ENCODE measurements at regions not wholly inside any gene's neighbourhood (a gene's known extent, or its start where the extent isn't known, plus 50 kb on each side); places are given as distances from the start of the nearest gene placed in this dataset.

DNA sequence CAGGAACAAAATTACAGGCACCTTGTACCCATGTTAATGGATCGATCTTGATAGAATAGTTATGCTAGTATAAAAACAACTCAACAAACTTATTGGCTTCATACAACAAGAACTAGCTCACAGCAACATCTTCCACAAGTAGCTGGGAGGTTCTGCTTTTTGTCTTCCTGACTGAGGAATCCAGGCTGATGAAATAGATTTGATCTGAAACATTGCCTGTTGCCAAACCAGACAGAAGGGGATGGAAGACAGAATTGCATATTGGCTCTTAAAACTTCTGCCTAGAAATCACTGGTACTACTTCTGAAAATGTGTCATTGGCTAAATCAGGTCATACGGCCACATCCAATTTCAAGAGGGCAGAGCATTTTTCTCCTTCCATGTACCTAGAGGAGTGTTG lies 267.3 kb downstream of the RFC3 start:
- H3K27ac ChIP-seq, result no peak overlapping the region
- TF ChIP-seq, protein P1, sequence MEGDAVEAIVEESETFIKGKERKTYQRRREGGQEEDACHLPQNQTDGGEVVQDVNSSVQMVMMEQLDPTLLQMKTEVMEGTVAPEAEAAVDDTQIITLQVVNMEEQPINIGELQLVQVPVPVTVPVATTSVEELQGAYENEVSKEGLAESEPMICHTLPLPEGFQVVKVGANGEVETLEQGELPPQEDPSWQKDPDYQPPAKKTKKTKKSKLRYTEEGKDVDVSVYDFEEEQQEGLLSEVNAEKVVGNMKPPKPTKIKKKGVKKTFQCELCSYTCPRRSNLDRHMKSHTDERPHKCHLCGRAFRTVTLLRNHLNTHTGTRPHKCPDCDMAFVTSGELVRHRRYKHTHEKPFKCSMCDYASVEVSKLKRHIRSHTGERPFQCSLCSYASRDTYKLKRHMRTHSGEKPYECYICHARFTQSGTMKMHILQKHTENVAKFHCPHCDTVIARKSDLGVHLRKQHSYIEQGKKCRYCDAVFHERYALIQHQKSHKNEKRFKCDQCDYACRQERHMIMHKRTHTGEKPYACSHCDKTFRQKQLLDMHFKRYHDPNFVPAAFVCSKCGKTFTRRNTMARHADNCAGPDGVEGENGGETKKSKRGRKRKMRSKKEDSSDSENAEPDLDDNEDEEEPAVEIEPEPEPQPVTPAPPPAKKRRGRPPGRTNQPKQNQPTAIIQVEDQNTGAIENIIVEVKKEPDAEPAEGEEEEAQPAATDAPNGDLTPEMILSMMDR (IDR thresholded peaks at IDR 0.05), result no peak
- no peak for TF ChIP-seq ZFX (IDR thresholded peaks at IDR 0.05; ENCODE audit: borderline replicate concordance)

DNA sequence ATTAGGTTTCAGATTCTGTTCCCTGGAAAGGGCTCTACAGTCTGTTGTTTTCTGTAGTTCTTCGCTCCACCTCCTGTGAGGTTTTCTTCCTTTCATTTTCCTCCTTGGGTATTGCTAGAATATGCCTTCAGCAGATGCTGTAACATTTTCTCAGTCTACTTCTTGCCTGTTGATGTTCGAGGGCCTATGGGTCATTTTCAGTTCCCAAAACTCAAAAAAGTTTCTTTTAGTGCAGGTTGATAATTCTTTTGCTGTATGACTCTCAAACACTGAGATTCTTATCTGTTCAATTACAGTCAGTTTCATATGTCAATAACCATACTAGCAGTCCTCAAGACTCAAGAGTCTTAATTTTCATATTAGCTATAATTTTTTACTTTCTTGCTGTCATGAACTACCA lies 268.3 kb downstream of the RFC3 start:
- no peak for TF ChIP-seq ZFX (IDR thresholded peaks at IDR 0.05; ENCODE audit: borderline replicate concordance)
- TF ChIP-seq, protein P1 (IDR thresholded peaks at IDR 0.05), result no peak
- no peak overlapping the region for H3K27ac ChIP-seq

DNA sequence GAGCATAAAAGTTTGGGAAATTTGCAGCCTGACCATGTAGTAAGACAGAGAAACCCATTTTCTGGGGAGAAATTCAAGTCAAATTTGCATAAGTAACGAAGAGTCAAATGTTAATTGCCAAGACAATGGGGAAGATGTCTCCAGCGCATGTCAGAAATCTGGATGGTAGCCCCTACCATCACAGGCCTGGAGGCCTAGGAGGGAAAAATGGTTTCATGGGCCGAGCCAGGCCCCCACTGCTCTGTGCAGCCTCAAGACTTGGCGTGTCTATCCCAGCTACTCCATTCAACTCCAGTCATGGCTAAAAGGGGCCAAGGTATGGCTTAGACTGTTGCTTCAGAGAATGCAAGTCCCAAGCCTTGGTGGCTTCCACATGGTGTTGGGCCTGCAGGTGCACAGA lies 269.8 kb downstream of the RFC3 start:
- H3K27ac ChIP-seq, result no peak overlapping the region
- TF ChIP-seq, protein P1 (IDR thresholded peaks at IDR 0.05), result no peak
- TF ChIP-seq ZFX (IDR thresholded peaks at IDR 0.05; ENCODE audit: borderline replicate concordance), result no peak

DNA sequence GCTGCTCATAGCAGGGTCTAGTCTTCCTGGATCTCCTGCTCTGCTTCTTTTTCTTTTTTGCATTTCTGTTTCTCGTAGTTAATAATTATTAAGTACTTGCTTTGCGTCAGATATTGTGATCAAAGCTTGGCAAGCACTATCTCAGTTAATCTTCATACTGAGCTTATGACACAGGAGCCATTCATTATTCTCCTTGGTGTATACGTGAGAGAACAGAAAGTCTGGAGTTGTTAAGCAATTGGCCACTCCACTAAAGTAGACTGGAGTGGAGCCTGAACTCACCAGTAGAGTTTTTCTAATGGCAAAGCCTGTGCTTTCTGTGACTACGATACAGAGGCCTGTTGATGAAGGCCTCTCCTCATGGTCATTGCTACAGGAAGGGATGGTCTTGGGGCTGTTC lies 285.9 kb downstream of the RFC3 start:
- TF ChIP-seq, protein P1 (IDR thresholded peaks at IDR 0.05), result no peak
- TF ChIP-seq ZFX (IDR thresholded peaks at IDR 0.05; ENCODE audit: borderline replicate concordance), result no peak
- no peak overlapping the region for H3K27ac ChIP-seq

DNA sequence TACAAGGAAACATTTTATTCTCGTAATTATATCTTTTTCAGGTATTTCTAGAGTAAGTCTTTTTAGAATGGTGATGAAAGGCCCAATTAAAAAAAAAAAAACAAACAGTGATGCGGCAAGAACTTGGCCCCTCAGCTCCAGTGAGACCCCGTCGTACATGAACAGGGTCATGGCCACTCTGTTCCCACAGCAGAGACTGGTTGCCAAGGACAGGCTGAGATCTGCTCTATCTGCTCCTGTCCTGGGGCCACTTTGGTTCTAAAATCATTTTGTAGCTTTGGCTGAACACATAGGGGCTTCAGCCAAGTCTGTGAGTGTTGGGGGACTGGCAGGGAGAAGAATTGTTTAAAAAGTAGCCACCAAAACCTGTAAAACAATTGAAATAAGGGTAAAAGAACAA lies 286.9 kb downstream of the RFC3 start:
- TF ChIP-seq, protein P1 (IDR thresholded peaks at IDR 0.05), result no peak
- TF ChIP-seq ZFX (IDR thresholded peaks at IDR 0.05; ENCODE audit: borderline replicate concordance), result no peak
- H3K27ac ChIP-seq, result no peak overlapping the region

DNA sequence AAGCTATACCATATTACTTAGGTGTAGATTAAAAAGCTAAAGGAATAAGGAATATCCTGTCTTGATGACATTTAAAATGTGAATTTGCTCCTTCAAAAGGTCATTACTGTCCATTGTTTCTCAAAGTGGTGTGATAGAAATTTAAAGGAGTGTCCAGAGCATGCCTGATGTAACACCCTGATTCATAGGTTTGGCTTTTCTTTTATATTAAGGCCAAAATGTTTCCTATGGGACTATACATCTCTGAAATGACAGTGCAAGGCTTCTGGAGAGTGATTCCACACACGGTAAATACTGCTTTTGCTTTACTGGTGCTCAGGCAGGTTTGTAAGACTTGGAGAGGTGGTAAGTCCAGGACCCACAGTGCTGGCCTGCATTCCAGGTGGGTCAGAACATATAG lies 289.9 kb downstream of the RFC3 start:
- no peak for TF ChIP-seq ZFX (IDR thresholded peaks at IDR 0.05; ENCODE audit: borderline replicate concordance)
- TF ChIP-seq, protein P1 (IDR thresholded peaks at IDR 0.05), result no peak
- no peak overlapping the region for H3K27ac ChIP-seq

DNA sequence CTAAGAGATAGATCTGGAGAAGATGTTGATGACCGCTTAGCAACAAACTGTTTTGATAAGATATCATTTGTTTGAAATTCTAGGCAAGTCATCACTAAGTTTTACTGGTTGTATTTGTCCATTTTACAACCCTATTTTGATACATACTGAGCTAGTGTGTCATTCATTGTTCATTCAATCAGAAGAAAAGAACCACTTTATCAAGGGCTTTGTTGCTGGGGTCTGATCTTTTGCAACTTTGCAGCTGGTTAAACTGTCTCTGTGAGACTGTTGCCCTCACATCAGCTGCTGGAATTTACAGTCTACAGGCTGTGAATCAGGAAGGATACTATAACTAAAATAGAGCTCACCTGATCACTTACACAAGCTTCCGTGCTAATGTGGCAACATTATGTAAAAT lies 290.5 kb downstream of the RFC3 start:
- H3K27ac ChIP-seq, result no peak overlapping the region
- TF ChIP-seq, protein P1 (IDR thresholded peaks at IDR 0.05), result no peak
- TF ChIP-seq ZFX (IDR thresholded peaks at IDR 0.05; ENCODE audit: borderline replicate concordance), result no peak

All from 22Rv1 (cell line).